Nucleus accumbens (tissue), 56 donors: ENCODE measurements at regions not wholly inside any gene's neighbourhood (a gene's known extent, or its start where the extent isn't known, plus 50 kb on each side); places are given as distances from the start of the nearest gene placed in this dataset.
A peak's percentile ranks its signal among the peaks of the same experiment; 100 is the strongest.

Experiments used
- DNase-seq, 56 donors: peaks; one replicate each; lab custom pipeline; 2025; lab: John Stamatoyannopoulos, UW

DNA sequence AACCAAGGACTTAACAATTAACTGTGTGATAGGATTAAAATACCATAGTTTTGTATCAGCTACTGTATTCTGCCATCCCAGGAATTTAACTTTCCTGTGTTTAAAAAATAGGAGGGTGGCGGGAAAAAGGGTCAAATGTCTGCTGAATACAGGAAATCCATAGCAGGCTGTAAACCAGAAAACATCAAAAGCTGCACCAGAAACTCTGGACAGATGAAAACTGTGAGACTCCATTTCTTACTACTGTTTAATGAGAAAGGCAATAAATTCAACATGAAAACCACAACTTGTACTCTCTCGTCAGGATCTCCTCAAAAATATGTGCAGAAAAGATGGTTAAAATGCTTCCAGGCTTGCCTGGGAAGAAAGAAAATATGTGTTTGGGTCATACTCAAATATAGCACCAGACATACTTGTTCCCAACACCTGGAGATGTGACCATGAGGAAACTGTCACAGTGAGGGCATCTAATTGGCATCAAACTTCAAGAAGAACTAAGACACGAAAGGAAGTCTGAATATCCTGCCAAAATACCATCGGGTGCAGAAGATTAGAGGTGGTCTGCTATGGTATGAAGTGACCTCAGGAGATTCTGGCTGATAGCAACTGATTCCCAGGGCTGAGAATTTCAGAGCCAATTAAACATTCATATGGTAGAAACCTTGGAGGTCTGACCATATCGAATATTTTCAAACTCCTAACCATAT, 164.7 kb upstream of the TARS1 start:
- DNase-seq: no peak

DNA sequence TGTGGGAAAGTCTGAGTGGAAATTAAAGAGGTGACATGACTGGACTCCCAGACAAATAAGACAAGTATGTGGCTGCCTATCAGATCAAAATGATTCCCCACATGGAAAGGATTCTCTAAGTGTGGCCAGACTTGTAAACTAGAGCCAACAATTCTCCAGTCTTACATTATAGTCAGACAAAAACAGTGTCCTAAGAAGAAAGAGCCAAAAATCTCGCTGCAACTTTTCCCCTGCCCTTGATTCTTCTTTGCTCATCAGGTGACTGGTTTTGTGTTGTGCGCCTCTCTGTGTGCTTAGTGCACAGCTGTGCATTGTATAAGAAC, 164.2 kb upstream of the TARS1 start:
- no peak for DNase-seq

DNA sequence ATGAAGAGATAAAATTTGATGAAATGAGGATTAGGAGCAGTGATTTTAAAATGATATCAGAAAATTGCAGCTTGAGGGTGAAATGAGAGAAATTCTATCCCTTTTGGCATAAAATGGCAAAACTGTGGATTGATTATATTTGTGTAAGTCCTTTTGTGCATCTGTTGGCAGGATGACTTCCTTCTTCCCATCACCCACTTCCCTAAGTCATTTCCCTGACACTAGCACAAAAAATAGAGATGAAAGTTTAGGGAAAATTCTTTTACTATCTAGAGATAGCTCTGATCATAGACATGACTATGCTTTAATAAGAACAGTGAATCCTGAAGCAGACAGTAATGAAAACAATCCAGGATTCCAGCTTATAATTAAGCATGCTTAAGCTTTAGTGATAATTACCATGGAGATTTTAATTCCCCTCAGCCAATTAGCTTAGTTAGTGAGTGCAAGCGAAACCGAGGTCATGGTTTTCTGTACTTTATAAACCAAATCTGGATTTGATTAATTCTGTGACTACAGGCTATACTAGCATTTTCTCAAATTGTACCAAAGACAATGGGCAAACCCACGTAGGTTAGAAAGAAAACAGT, 163.6 kb upstream of the TARS1 start:
- no peak for DNase-seq

DNA sequence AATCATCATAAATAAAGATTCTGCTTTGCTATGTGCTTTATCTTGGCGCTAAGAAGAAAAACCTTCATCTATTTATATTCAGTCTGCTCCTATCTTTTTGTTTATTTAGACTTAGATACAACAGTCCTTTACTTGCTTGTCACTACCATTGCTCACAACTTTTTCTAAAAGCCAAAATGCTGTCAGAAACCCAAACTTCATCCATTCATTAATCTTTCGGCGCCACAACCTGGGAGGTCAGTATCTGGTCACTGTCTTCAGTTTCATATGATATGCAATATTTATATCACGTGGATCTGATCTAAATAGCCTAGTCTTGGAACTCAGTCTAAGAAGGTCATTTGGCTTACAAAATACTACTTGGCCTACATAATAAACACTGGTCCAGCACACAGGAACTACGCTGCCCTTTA, 159.3 kb upstream of the TARS1 start:
- DNase-seq: no peak

DNA sequence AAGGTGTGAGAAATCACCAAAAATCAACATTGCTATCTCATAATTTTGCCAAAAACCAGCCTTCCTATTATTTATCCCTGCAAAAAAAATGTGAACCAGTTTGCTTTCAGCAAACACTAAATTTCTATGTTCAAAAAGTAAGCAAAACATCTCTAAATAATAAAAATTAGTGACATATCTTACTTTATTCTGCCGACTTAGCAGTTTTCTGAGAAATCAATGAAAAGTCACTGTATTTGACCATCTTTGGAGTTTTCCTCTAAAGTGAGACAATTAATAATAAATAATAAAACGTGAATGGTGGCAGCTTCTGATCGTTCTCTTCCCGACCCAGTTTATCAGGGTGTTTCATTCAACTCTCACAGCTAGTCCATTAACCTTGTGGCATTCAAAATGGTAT, 158.6 kb upstream of the TARS1 start:
- no peak for DNase-seq

DNA sequence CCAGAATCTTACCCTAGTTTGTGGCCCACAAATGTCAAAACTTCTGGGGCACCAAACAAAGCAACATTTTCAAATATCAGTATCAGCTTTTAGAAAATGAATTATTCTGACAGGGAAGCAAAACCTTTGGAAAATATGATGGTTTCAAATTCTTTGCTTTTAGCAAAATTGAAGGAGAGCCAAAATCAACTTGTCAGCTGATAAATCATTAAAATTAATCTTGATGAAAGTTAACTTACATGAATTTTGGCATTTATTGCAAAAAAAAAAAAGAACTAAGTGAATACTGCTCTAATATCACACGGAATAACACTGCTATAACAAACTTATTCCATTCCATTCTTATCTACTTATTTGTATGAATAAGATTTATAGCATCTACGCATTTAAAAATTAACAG, 158.1 kb upstream of the TARS1 start:
- DNase-seq: no peak

DNA sequence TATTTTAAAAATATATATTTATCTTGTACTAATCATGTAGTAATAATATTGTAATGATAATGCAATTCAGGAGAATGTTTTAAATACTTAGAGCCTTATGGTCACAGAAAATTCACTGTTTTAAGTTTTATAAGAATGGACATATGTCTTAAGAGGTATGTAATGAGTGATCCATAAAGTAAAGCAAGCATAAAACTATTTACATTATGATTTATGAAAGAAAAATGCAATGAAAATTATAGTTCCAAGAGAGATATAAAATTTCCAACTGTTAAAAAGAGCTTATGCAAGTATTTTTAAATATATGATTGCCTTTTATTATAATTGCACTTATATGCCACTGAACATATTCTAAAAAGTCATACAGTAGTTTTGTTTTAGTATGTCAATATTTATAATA, 157.5 kb upstream of the TARS1 start:
- DNase-seq: no peak

DNA sequence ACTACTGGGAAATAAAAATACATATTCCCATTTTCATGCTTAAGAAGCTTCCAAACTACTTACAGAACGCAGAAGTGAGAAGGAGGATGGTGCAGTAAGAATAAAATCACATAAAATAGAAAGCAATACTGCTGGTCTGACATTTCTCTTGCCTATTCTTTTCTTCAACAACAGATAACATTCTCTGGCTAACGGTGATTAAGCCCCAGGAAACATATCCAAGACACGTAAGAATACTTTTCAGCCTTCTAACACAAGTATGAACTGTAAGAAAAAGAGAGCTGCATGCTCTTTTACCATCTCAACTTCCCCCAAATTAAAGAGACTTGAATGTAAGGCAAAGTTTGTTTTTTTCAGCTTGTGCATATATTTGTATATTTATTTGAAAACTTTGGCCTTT, 156.1 kb upstream of the TARS1 start:
- no peak for DNase-seq

DNA sequence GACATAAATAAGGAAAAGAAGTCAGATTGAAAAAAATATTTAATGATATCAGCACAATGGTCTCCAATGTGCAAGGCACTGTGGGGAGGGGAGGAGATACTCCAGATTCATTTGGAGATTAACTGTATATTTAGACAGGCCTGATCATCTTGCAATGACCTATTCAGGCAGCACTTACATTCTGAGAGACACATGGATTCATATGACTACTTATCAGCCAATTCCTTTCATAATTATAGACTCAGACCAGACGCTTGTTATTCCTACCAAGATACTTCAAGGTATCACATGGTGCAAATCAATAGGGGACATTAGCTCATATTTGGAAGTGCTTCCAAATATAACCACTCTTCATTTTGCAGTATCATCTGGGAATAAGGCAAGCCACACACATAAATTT, 153.5 kb upstream of the TARS1 start:
- no peak for DNase-seq

DNA sequence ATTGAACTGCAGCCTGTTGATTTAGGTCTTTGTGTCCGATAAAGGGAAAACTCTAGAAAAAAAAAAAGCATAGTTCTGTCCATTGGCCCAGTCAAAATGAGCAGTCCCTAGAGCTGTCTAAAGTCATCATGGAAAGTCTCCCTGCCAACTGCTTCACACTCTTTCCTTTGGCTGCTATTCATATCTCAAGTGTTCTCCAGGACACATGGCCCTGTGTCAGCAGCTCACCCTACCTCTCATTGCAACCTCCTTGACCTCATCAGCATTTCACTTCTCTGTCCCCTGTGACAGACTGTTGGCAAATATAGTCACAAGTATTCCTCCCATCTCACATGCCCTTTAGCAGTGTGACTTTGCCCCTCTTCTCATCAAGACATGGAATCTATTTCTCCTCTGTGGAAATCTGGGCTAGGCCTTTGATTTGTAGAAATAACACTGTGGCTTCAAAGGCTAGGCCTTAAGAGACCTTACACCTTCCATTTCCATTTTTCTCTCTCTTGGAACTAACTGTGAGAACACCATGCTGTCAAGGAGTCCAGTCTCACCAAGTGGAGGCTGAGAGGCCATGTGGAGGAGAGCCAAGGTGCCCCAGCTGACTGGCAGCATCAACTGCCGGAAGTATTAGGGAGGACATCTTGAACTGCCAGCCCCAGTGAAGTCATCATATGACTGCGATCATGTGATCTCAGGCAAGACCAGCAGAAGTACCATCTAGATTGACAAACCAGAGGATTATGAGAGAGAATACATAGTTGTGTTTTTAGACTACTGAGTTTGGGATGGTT, 149.4 kb upstream of the TARS1 start:
- no peak for DNase-seq

DNA sequence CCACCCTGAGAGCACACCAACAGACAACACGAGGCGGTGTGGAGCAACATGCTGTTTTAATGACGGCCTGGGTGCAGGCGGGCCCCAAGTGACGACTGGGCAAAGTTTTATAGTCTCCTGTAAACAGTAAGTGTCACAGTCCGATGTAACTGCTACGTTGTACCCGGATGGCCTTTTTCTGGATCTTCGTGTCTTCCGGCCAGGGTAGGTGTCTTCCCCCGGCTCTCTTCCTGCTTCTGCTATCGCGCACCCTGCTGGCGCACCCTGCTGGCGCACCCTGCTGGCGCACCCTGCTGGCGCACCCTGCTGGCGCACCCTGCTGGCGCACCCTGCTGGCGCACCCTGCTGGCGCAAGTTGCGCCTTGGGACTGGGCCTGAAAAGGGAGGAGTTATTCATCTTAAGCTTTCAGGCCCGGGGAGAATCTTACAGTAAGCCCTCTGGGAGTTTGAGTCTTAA, 143.0 kb upstream of the TARS1 start:
- DNase-seq: no peak

DNA sequence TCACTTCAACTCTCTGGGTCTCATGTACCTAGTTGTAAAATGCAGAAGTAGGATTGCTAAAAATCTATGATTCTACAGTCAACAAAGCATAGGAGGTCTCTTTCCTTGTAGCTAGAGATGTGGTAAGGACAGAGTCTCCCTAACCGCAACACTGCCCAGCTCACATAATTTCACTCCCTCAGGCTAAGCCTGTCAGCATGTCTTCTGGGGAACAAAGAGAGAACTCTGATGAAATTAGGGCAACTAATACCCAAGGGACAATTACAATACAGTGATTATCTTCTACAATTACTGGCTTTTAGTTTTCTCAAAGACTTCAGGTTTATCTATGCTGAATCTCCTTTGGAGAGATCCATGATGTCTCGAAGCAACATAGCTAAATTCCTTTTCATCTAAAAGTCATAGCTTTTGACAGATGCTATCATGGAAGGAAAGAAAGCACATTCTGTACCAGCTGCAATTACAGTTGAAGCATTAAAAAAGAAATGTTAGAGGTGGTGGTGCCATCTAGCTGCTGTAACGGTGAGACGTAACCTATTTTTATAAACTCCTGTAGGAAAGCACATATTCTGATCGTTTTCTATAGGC, 141.1 kb upstream of the TARS1 start:
- DNase-seq: peak in 2 of 56 donors; percentile 2

DNA sequence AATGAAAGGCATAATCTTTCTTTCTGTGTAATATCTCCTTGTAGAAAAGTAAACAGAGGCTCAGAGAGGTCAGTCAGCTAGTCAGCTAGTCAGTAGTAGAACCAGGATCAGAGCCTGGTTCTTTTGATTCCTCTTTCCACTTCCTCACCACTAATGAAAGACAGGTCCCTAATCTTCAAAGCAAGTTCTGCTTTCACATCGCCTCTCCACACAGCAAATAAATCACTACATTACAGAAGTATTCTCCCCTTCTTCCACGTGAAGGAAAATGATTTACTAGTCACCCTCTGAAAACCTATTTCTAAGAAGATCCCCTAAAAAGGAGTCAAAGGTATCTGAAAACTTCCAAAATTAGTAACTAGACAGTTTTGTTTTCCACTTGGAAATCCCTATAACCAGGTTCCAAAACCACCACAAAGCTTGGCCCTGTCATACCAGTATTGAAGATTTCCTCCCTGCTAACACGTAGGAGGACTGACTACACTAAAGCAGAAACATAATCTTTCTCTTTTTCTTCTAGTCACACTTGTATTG, 140.5 kb upstream of the TARS1 start:
- DNase-seq: peak in 1 of 56 donors; percentile 2

DNA sequence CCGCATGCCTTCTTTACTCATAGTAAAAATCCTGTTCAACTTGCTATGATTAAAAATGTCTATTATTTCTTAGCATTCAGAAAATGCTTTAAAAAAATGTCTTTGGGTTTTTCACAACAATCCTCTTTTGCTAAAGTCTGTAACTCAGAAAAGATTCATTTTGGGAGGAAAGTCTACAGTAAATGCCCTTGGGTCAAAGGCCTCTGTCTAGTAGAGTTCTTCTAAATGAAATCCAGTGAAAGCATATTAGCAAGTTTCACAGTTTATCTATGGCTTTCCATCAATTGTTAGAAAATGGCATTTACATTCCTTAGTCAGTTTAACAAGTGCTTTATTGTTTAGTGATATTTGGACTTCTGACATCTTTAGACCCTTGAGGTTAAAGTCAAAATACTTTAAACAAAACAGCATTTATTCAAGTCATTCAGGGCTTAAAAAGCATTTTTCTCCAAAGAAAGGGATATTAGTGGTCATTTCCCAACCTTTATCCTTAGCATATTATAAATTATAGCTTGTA, 137.1 kb upstream of the TARS1 start:
- DNase-seq: no peak

DNA sequence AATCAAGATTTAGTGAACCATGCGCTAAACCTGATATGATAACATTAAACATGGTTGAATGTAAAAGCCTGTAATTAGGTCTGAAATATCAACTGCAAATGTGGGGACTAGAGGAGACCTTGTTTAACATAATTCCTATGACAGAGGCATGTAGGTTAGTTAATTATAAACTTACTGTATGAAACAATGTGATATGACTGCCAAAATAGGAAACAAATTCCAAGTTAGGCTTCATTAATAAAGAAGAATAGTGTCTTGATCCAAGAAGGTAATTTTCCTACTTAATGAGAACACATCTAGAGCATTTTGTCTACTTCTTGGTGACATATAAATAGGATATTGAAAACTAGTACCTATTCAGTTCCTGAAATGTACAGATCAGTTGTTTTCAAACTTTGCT, 136.2 kb upstream of the TARS1 start:
- DNase-seq: no peak

DNA sequence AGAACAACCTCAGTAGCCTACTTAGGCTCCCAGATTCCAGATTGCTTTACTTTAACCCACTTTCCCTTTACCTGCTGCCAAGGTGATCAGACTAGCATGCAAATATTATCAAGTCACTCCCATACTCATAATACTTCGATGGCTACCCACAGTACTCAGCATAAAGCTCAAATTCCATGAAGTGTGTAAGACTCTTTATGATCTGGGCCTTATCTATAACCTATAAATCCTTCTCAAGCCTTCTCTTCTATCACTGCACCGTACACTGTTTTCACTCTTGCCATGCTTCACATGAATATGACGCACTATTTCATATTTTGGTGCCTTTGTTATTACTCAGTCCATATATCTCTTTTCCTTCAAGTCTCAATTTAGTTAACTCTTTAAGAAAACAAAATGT, 135.2 kb upstream of the TARS1 start:
- DNase-seq: no peak

DNA sequence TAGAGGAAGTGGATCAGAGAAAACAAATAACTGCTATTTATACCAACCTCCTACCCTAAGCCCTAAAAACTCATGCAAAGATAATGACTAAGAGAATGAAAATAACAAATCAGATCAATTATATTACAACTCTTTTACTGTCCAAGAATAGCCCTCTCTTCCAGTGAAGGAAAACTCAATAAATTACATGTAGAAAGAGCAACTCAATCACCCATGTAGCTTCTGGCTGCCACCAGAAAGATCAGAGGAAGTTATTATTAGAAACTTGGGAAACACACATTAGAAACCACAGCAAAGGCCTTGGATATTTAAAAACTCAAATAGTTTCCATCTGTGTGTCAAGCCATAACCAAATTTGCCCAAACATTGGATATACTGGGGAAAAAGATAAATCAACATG, 134.0 kb upstream of the TARS1 start:
- no peak for DNase-seq

DNA sequence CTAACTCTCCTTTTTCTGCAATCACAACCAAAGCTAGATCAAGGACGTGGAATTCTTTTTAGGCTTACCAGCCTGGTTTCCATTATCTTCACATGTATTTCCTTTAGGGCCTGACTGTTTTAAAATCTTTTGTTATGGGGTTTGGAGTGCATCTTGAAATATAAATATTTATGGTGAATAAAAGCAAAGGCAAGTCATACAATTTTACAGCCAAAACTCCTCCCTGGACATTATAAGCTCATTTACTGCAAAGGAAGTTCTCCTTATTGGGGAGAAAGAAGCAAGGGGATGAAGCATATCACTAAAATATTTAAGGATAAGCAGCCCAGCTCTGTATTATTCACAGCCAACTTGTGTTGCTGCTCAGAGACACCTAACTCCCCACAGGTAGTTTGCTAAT, 132.2 kb upstream of the TARS1 start:
- no peak for DNase-seq

DNA sequence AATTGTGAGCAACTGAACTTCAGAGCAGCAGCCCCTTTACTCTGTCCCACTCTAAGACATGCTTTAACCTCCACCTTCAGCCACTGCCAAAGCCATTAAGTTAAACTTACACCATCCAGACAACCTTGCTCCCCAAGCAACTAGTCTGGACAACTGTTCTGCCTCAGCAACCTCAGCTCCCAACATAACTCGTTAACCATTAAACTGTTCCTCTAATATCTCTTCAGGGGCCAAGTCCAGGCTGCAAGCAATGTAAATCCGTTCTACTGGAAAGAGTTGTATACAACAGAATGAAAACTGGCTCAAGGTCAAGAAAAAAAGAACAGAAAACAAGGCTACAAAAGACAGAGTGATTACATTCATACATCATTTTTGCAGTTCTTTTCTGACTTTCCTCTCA, 131.7 kb upstream of the TARS1 start:
- DNase-seq: no peak

DNA sequence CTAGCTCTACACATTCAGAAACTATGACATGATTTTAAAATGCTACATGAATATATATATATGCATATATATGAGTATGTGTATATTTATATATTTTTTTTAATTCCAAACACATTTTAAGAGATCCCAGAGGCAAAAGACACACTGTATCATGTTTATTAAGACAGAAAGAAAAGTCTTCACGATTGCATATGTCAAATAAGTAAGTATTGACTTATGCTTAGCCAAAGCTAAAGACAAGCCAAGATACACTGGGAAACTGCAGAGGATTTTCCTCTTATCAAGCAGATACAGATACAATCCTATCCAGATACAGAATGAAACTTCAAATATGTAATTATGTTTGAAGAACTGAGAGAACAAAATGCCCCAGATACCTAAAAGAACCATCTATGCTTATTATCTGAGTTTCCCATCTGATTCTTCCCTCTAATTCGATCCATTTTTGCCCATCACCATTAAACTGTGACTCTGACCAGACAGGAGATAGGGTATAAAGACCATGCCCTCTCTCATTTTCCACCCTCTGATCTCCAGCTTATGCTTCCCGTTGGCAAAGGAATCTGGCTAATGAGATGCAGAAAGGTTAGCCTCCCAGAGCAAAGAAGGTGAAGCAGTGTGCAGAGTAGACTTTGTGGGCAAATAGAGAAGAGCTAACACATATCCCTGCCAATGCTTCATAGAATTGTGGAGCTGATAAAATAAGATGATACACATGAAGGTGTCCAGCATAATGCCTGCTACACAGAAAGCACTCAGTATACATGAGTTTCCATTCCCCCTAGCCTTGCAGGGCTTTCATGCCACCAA, 131.0 kb upstream of the TARS1 start:
- DNase-seq: no peak
